MM.1S (cell line): ENCODE measurements at regions not wholly inside any gene's neighbourhood (a gene's known extent, or its start where the extent isn't known, plus 50 kb on each side); places are given as distances from the start of the nearest gene placed in this dataset.

Experiments
- DNase-seq: peaks from one replicate; pipeline ENCODE4 v3.0.0-alpha.2; 2015
- H2AFZ ChIP-seq: fragments of 300-600 bp; sonication (generic); 2 replicates; pipeline ENCODE4 v1.6.0; 2016; ENCODE audit warnings: antibody characterized with exemption, low read length
- H3F3A ChIP-seq: fragments of 300-600 bp; sonication (generic); 2 replicates; pipeline ENCODE4 v1.6.1; 2016; ENCODE audit warnings: mild to moderate bottlenecking, antibody characterized with exemption, low read length, moderate library complexity, mixed read lengths; ENCODE audit not compliant: insufficient read depth
- H3K27ac ChIP-seq: fragments of 300-600 bp; sonication (generic); 2 replicates; pipeline ENCODE4 v1.5.1; 2016; ENCODE audit warnings: mild to moderate bottlenecking, low read length
- H3K27me3 ChIP-seq: fragments of 300-600 bp; sonication (generic); replicated peaks from 2 replicates; pipeline ENCODE4 v1.6.0; 2016; ENCODE audit warnings: low read length; ENCODE audit not compliant: insufficient read depth
- H3K36me3 ChIP-seq: fragments of 300-600 bp; sonication (generic); replicated peaks from 2 replicates; pipeline ENCODE4 v1.6.1; 2016; ENCODE audit warnings: mild to moderate bottlenecking, low read length, mixed read lengths; ENCODE audit not compliant: insufficient read depth
- H3K4me1 ChIP-seq: fragments of 300-600 bp; sonication (generic); 2 replicates; pipeline ENCODE4 v1.6.1; 2016; ENCODE audit warnings: low read length, mixed read lengths
- H3K4me2 ChIP-seq: fragments of 300-600 bp; sonication (generic); 2 replicates; pipeline ENCODE4 v1.6.0; 2016; ENCODE audit warnings: low read depth, low read length
- H3K4me3 ChIP-seq: fragments of 300-600 bp; sonication (generic); 2 replicates; pipeline ENCODE4 v1.5.1; 2016; ENCODE audit warnings: low read length, mixed read lengths
- H3K79me2 ChIP-seq: fragments of 300-600 bp; sonication (generic); 2 replicates; pipeline ENCODE4 v1.6.1; 2016; ENCODE audit warnings: mixed run types, low read length, mixed read lengths
- H3K9ac ChIP-seq: fragments of 300-600 bp; sonication (generic); 2 replicates; pipeline ENCODE4 v1.6.1; 2016; ENCODE audit warnings: low read length, mixed read lengths
- H3K9me2 ChIP-seq: fragments of 300-600 bp; sonication (generic); replicated peaks from 2 replicates; pipeline ENCODE4 v1.6.1; 2016; ENCODE audit warnings: mild to moderate bottlenecking, low read length, mixed read lengths; ENCODE audit not compliant: insufficient read depth
- H3K9me3 ChIP-seq: fragments of 300-600 bp; sonication (generic); replicated peaks from 2 replicates; pipeline ENCODE4 v1.6.1; 2016; ENCODE audit warnings: mild to moderate bottlenecking, low read length, mixed read lengths; ENCODE audit not compliant: insufficient read depth
- H4K20me1 ChIP-seq: fragments of 300-600 bp; sonication (generic); 2 replicates; pipeline ENCODE4 v1.6.1; 2016; ENCODE audit warnings: mild to moderate bottlenecking, low read length, moderate library complexity, mixed read lengths; ENCODE audit not compliant: insufficient read depth
- EZH2 ChIP-seq: fragments of 300-600 bp; sonication (generic); optimal IDR thresholded peaks from 2 replicates; pipeline ENCODE3; 2017; ENCODE audit warnings: low read depth, mild to moderate bottlenecking, antibody characterized with exemption, low read length, mixed read lengths
- EZH2phosphoT487 ChIP-seq: fragments of 300-600 bp; sonication (generic); IDR thresholded peaks from 2 replicates; pipeline ENCODE4 v1.6.1; 2018; ENCODE audit warnings: antibody characterized with exemption, low read length
- TF ChIP-seq, protein P1 (sequence below): fragments of 300-600 bp; sonication (generic); IDR thresholded peaks from 2 replicates; pipeline ENCODE4 v1.5.1; 2016; ENCODE audit warnings: antibody characterized with exemption, low read length, mixed read lengths

DNA sequence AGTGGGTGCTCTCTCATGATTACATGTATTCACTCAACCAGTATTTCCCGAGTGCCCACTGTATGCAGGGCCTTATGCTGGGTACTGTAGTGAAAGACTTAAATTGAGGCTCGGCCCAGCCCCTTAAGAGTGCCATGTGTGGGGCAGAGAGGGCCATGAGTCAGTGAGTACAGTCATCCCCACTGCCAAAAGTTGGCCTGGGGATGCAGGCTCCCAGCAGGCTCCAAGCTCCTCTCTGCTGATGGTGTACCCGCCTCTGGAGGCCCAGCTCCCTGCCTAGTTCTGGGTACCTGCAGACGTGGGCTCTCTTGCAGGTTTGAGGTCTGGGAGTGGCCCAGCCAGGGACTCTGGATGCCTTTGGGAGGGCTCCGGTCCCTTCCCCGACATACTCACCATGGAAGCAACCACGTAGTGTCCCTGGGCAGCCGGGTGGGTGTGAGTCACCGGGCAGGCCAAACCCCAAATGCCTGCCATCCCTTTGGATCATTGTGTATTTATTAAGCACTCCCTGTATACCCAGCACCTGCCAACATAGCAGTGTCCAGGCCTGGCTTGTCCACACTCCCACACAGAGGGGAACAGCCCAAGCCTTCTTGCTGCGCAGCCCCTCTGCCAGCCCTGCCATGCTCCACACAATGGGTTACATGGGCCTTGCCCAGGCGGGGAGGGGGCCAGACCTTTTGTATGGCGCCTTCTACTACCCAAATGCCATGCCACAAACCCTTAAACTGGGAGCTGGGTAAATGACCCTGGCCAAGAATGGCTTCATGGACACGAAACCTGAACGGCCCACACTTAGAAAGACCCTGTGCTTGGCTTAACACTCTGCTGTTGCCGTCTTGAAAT, 153.6 kb downstream of the VEGFA start:
- Histone ChIP-seq H3K79me2 (no peaks in the 10 kb centered on the region), H4K20me1 (no peaks in the 10 kb centered on the region), H3K4me1 (peaks cover 12% of the 10 kb centered on the region), H3K36me3 (no peaks in the 10 kb centered on the region), H3K9me2 (no peaks in the 10 kb centered on the region), H3K27ac (no peak overlapping the region), H3K4me3 (no peak overlapping the region), H2AFZ (0 out of 2 replicates have a peak overlapping the region, but pooled peaks have one; percentile 3), H3F3A (peaks cover 4% of the 10 kb centered on the region; the same call in 1 of the 2 replicates), H3K9ac (no peak overlapping the region), H3K4me2 (0 out of 2 replicates have a peak overlapping the region, but pooled peaks have one; percentile 37), H3K9me3 (no peaks in the 10 kb centered on the region), H3K27me3 (no peaks in the 10 kb centered on the region)
- TF ChIP-seq EZH2phosphoT487 (no peak), EZH2 (no peak)
- TF ChIP-seq, protein P1, sequence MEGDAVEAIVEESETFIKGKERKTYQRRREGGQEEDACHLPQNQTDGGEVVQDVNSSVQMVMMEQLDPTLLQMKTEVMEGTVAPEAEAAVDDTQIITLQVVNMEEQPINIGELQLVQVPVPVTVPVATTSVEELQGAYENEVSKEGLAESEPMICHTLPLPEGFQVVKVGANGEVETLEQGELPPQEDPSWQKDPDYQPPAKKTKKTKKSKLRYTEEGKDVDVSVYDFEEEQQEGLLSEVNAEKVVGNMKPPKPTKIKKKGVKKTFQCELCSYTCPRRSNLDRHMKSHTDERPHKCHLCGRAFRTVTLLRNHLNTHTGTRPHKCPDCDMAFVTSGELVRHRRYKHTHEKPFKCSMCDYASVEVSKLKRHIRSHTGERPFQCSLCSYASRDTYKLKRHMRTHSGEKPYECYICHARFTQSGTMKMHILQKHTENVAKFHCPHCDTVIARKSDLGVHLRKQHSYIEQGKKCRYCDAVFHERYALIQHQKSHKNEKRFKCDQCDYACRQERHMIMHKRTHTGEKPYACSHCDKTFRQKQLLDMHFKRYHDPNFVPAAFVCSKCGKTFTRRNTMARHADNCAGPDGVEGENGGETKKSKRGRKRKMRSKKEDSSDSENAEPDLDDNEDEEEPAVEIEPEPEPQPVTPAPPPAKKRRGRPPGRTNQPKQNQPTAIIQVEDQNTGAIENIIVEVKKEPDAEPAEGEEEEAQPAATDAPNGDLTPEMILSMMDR, result no peak
- no peak for DNase-seq

DNA sequence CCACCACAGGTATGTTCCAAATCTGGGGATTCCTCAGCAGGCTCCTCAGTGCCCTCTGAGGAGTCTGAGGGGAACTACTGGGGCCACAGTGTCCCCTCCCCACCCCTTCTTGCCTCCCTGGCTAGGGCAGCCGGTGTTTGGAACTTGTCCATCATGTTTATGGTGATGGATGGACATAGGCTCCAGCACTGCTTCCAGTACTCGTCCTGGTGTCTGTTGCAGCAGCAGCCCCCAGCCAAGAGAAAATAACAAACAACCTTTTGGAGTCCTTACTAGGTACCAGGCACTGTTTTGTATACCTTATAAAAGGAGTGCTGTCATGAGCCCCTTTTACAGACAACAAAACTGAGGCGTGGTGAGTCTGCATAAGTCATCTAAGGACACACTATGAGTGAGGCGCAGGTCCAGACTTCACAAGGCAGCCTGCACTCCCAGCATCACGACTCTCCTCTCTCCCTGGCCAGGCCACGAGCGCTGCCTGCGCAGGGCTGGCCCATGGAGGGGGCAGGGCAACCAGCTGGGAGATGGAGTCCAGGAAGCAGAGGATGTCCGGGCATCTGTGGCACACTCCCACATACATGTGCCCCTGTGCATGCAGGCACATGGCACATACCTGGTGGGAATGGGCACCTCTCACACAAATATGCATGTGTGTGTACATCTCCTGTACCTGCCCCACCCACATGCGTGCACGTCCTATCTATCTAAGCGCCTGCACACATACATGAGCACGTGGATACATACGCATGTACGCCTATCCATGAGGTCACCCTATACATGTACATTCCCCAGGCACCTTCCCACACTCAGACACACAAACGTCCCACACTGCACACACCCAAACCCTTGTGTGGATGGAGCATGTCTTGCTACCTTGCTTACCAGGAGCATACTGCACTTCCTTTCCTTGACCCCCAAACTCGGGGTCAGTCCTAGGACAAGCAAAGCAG, 152.7 kb downstream of the VEGFA start:
- DNase-seq, result no peak
- no peak for TF ChIP-seq EZH2
- no peak for TF ChIP-seq EZH2phosphoT487
- H3K4me3 ChIP-seq, result no peak overlapping the region
- H2AFZ ChIP-seq, result no peak overlapping the region
- no peak overlapping the region for H3K27ac ChIP-seq
- H3K36me3 ChIP-seq, result no peaks in the 10 kb centered on the region
- H3K9me2 ChIP-seq, result no peaks in the 10 kb centered on the region
- no peak overlapping the region for H3K4me2 ChIP-seq
- H3K79me2 ChIP-seq, result no peaks in the 10 kb centered on the region
- H3K27me3 ChIP-seq, result no peaks in the 10 kb centered on the region
- H3K9ac ChIP-seq, result no peak overlapping the region
- peaks cover 4% of the 10 kb centered on the region; the same call in 1 of the 2 replicates for H3F3A ChIP-seq
- peaks cover 12% of the 10 kb centered on the region for H3K4me1 ChIP-seq
- no peaks in the 10 kb centered on the region for H4K20me1 ChIP-seq
- no peaks in the 10 kb centered on the region for H3K9me3 ChIP-seq

DNA sequence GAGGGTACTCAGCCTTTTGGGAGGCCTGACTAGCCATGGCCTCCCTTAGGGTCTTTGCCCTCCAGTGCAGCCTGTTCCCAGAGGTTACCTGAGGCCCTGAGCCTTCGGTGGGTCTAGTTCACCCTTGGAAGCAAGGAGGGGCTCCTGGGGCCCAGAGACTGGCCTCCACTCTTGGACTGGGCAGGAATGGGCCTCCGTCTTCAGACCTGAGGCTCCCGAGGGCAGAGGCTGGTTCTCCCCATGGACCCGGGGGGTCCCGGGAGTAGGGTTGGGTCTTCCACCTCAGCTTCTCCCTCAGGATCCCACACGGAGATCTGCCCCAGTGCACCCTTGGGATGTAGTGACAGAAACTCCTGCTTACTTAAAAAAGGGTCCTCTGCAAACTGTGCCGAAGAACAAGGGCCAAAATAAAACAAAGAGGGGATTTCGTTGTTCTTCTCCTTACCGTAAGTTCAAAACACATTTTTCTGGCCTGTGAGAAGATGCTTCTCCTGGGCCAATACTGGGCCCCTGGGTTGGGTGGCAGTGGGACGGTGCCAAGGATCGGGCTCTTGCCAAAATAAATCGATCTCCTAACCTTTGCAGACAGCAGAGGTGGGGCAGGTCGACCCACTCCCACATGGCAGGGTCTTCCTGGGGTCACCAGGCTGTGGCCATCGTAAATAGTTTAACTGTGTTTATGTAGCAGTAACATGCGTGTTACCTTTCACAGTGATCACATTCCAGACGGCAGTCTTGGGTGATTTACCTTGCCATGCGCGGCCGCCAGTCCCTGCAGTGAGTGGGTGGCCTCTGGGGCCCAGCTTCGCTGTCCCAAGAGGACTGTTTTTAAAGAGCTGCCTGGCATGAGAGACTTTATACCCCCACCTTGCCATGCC, 151.8 kb downstream of the VEGFA start:
- no peak overlapping the region for H2AFZ ChIP-seq
- peaks cover 12% of the 10 kb centered on the region for H3K4me1 ChIP-seq
- H3K9me2 ChIP-seq, result no peaks in the 10 kb centered on the region
- H3K9me3 ChIP-seq, result no peaks in the 10 kb centered on the region
- no peak overlapping the region for H3K9ac ChIP-seq
- no peak for TF ChIP-seq EZH2
- TF ChIP-seq EZH2phosphoT487, result no peak
- TF ChIP-seq, protein P1, result no peak
- no peaks in the 10 kb centered on the region for H3K36me3 ChIP-seq
- no peak for DNase-seq
- no peaks in the 10 kb centered on the region for H4K20me1 ChIP-seq
- no peak overlapping the region for H3K4me3 ChIP-seq
- H3K79me2 ChIP-seq, result no peaks in the 10 kb centered on the region
- no peaks in the 10 kb centered on the region for H3K27me3 ChIP-seq
- peaks cover 4% of the 10 kb centered on the region; the same call in 1 of the 2 replicates for H3F3A ChIP-seq
- no peak overlapping the region for H3K27ac ChIP-seq
- H3K4me2 ChIP-seq, result no peak overlapping the region
